H7 (cell line): ENCODE measurements at regions not wholly inside any gene's neighbourhood (a gene's known extent, or its start where the extent isn't known, plus 50 kb on each side); places are given as distances from the start of the nearest gene placed in this dataset.
"Not testable (repeated sequence)": the region's sequence is repeated elsewhere in the genome, so short reads cannot be mapped to it uniquely, and the experiment has no call there.

Experiments used
- DNase-seq: peaks from one replicate; pipeline ENCODE4 v3.0.0; 2012
- H3K27me3 ChIP-seq: 2 replicates; pipeline ENCODE4 v1.6.0; 2011; ENCODE audit warnings: mild to moderate bottlenecking, low read length; ENCODE audit not compliant: control insufficient read depth, insufficient read depth
- H3K36me3 ChIP-seq: replicated peaks from 2 replicates; pipeline ENCODE4 v1.5.1; 2011; ENCODE audit warnings: low read length; ENCODE audit not compliant: control insufficient read depth, insufficient read depth
- H3K4me3 ChIP-seq: 2 replicates; pipeline ENCODE4 v1.5.1; 2011; ENCODE audit warnings: low read depth, mild to moderate bottlenecking, control low read depth, low read length, moderate library complexity; ENCODE audit not compliant: insufficient read depth

- H3K4me3 ChIP-seq = no peak overlapping the region
- H3K36me3 ChIP-seq = no peaks in the 10 kb centered on the region
- DNase-seq = no peak
- H3K27me3 ChIP-seq = no peaks in the 10 kb centered on the region
Observed at GRCh38 chr14:27338012-27338411, 740.2 kb upstream of the NOVA1 start.

- H3K27me3 ChIP-seq, H3K4me3 ChIP-seq, DNase-seq, H3K36me3 ChIP-seq: not testable (repeated sequence)
Observed at GRCh38 chr14:27363036-27363435, 765.2 kb upstream of the NOVA1 start.

GRCh38 chr14:27366596-27366995 lies 768.8 kb upstream of the NOVA1 start:
- H3K4me3 ChIP-seq = no peak overlapping the region
- H3K36me3 ChIP-seq = no peaks in the 10 kb centered on the region
- DNase-seq = no peak
- H3K27me3 ChIP-seq = no peaks in the 10 kb centered on the region

- Histone ChIP-seq H3K27me3 (no peaks in the 10 kb centered on the region), H3K36me3 (no peaks in the 10 kb centered on the region), H3K4me3 (no peak overlapping the region)
- DNase-seq = no peak
Observed at GRCh38 chr14:27367345-27367744, 769.5 kb upstream of the NOVA1 start.

- H3K4me3 ChIP-seq = no peak overlapping the region
- no peak for DNase-seq
- no peaks in the 10 kb centered on the region for H3K36me3 ChIP-seq
- no peaks in the 10 kb centered on the region for H3K27me3 ChIP-seq
Observed at GRCh38 chr14:27370074-27370473, 772.2 kb upstream of the NOVA1 start.

GRCh38 chr14:27370775-27371174 lies 772.9 kb upstream of the NOVA1 start:
- no peak overlapping the region for H3K4me3 ChIP-seq
- no peaks in the 10 kb centered on the region for H3K27me3 ChIP-seq
- no peaks in the 10 kb centered on the region for H3K36me3 ChIP-seq
- DNase-seq = no peak

- Histone ChIP-seq H3K4me3 (no peak overlapping the region), H3K27me3 (no peaks in the 10 kb centered on the region), H3K36me3 (no peaks in the 10 kb centered on the region)
- DNase-seq = no peak
Observed at GRCh38 chr14:27371209-27371608, 773.4 kb upstream of the NOVA1 start.

GRCh38 chr14:27371868-27372267 lies 774.0 kb upstream of the NOVA1 start:
- H3K4me3 ChIP-seq = no peak overlapping the region
- no peaks in the 10 kb centered on the region for H3K36me3 ChIP-seq
- no peak for DNase-seq
- no peaks in the 10 kb centered on the region for H3K27me3 ChIP-seq

GRCh38 chr14:27372771-27373170 lies 774.9 kb upstream of the NOVA1 start:
- DNase-seq = no peak

GRCh38 chr14:27384124-27384523 lies 786.3 kb upstream of the NOVA1 start:
- Histone ChIP-seq H3K36me3 (no peaks in the 10 kb centered on the region), H3K27me3 (no peaks in the 10 kb centered on the region), H3K4me3 (no peak overlapping the region)
- no peak for DNase-seq

More at GRCh38 chr14:27372771-27373170, 774.9 kb upstream of the NOVA1 start:
- H3K27me3 ChIP-seq = no peaks in the 10 kb centered on the region
- H3K36me3 ChIP-seq = no peaks in the 10 kb centered on the region
- no peak overlapping the region for H3K4me3 ChIP-seq

- no peak overlapping the region for H3K4me3 ChIP-seq
- no peaks in the 10 kb centered on the region for H3K27me3 ChIP-seq
- no peaks in the 10 kb centered on the region for H3K36me3 ChIP-seq
- DNase-seq = no peak
Observed at GRCh38 chr14:27386391-27386790, 788.6 kb upstream of the NOVA1 start.

- no peak overlapping the region for H3K4me3 ChIP-seq
- DNase-seq = no peak
- no peaks in the 10 kb centered on the region for H3K36me3 ChIP-seq
- no peaks in the 10 kb centered on the region for H3K27me3 ChIP-seq
Observed at GRCh38 chr14:27387463-27387862, 789.6 kb upstream of the NOVA1 start.

GRCh38 chr14:27389402-27389801 lies 791.6 kb upstream of the NOVA1 start:
- H3K27me3 ChIP-seq = no peaks in the 10 kb centered on the region
- no peak for DNase-seq
- H3K36me3 ChIP-seq = no peaks in the 10 kb centered on the region
- no peak overlapping the region for H3K4me3 ChIP-seq

GRCh38 chr14:27390155-27390554 lies 792.3 kb upstream of the NOVA1 start:
- Histone ChIP-seq H3K27me3 (no peaks in the 10 kb centered on the region), H3K4me3 (no peak overlapping the region), H3K36me3 (no peaks in the 10 kb centered on the region)
- peak; percentile 0 for DNase-seq

- H3K4me3 ChIP-seq = no peak overlapping the region
- DNase-seq = no peak
- no peaks in the 10 kb centered on the region for H3K36me3 ChIP-seq
- no peaks in the 10 kb centered on the region for H3K27me3 ChIP-seq
Observed at GRCh38 chr14:27391331-27391730, 793.5 kb upstream of the NOVA1 start.

- DNase-seq = no peak
- Histone ChIP-seq H3K27me3 (no peaks in the 10 kb centered on the region), H3K4me3 (no peak overlapping the region), H3K36me3 (no peaks in the 10 kb centered on the region)
Observed at GRCh38 chr14:27392153-27392552, 794.3 kb upstream of the NOVA1 start.
